Urothelium cell line (cell line): ENCODE measurements at regions not wholly inside any gene's neighbourhood (a gene's known extent, or its start where the extent isn't known, plus 50 kb on each side); places are given as distances from the start of the nearest gene placed in this dataset.
A peak's percentile ranks its signal among the peaks of the same experiment; 100 is the strongest.

ENCODE experiments used
- DNase-seq: peaks from one replicate; pipeline ENCODE4 v3.0.0; 2011; ENCODE audit warnings: low spot score, mixed read lengths
- FAIRE-seq: peaks from 2 replicates; lab custom pipeline; 2011; peaks lifted over from hg19 to GRCh38; lab: Jason Lieb, UNC

- no peak for FAIRE-seq
Measured at GRCh38 chr10:119996944-119997343, 104.4 kb downstream of the SEC23IP start.

GRCh38 chr10:119997429-119997828 lies 104.9 kb downstream of the SEC23IP start:
- FAIRE-seq (no peak), DNase-seq (no peak)

More at GRCh38 chr10:119996944-119997343, 104.4 kb downstream of the SEC23IP start:
- no peak for DNase-seq

- no peak for DNase-seq
Measured at GRCh38 chr10:120002785-120003184, 110.3 kb downstream of the SEC23IP start.

GRCh38 chr10:120005207-120006201 lies 113.0 kb downstream of the SEC23IP start:
- no peak for DNase-seq
- FAIRE-seq = no peak

More at GRCh38 chr10:120002785-120003184, 110.3 kb downstream of the SEC23IP start:
- FAIRE-seq = no peak

GRCh38 chr10:120007261-120007660 lies 114.7 kb downstream of the SEC23IP start:
- FAIRE-seq = no peak
- DNase-seq = no peak

GRCh38 chr10:120011359-120012130 lies 119.0 kb downstream of the SEC23IP start:
- FAIRE-seq = no peak
- DNase-seq = no peak

- FAIRE-seq (no peak), DNase-seq (no peak)
Measured at GRCh38 chr10:120012131-120012400, 119.5 kb downstream of the SEC23IP start.

- DNase-seq = peak; percentile 74
- FAIRE-seq = peak; percentile 61
Measured at GRCh38 chr10:120012566-120012965, 120.0 kb downstream of the SEC23IP start.

- no peak for DNase-seq
- FAIRE-seq = no peak
Measured at GRCh38 chr10:120014031-120014430, 121.5 kb downstream of the SEC23IP start.

- DNase-seq (no peak), FAIRE-seq (no peak)
Measured at GRCh38 chr10:120015064-120015463, 122.5 kb downstream of the SEC23IP start.

GRCh38 chr10:120016906-120017305 lies 124.4 kb downstream of the SEC23IP start:
- DNase-seq (no peak), FAIRE-seq (no peak)

- FAIRE-seq = no peak
Measured at GRCh38 chr10:120017733-120018417, 125.3 kb downstream of the SEC23IP start.

GRCh38 chr10:120018695-120019094 lies 126.2 kb downstream of the SEC23IP start:
- FAIRE-seq (no peak), DNase-seq (no peak)

More at GRCh38 chr10:120017733-120018417, 125.3 kb downstream of the SEC23IP start:
- no peak for DNase-seq

- FAIRE-seq (no peak), DNase-seq (no peak)
Measured at GRCh38 chr10:120019568-120019967, 127.0 kb downstream of the SEC23IP start.

GRCh38 chr10:120022357-120022756 lies 129.8 kb downstream of the SEC23IP start:
- DNase-seq = no peak
- FAIRE-seq = no peak

GRCh38 chr10:120034236-120034635 lies 141.7 kb downstream of the SEC23IP start:
- FAIRE-seq (no peak), DNase-seq (no peak)

- no peak for DNase-seq
- no peak for FAIRE-seq
Measured at GRCh38 chr10:120039046-120039445, 146.5 kb downstream of the SEC23IP start.

- DNase-seq (no peak), FAIRE-seq (no peak)
Measured at GRCh38 chr10:120039826-120040225, 147.3 kb downstream of the SEC23IP start.

- FAIRE-seq = no peak
- DNase-seq = no peak
Measured at GRCh38 chr10:120041807-120042559, 149.5 kb downstream of the SEC23IP start.

- FAIRE-seq = no peak
- no peak for DNase-seq
Measured at GRCh38 chr10:120042705-120043104, 150.2 kb downstream of the SEC23IP start.
